ENCODE measurements at regions not wholly inside any gene's neighbourhood (a gene's known extent, or its start where the extent isn't known, plus 50 kb on each side); places are given as distances from the start of the nearest gene placed in this dataset.
"Not testable (repeated sequence)": the region's sequence is repeated elsewhere in the genome, so short reads cannot be mapped to it uniquely, and the experiment has no call there.

- not testable (repeated sequence) for DNase-seq
Measured at GRCh38 chr9:64016246-64016645, 1268.8 kb downstream of the FOXD4L5 start.

- DNase-seq, result no peak
Measured at GRCh38 chr9:64015136-64015535, 1269.9 kb downstream of the FOXD4L5 start.

GRCh38 chr9:64014386-64015091 is 1270.5 kb downstream of the FOXD4L5 start:
- not testable (repeated sequence) for DNase-seq

GRCh38 chr9:64013122-64013521 is 1271.9 kb downstream of the FOXD4L5 start:
- not testable (repeated sequence) for DNase-seq

GRCh38 chr9:64012014-64012413 is 1273.0 kb downstream of the FOXD4L5 start:
- not testable (repeated sequence) for DNase-seq

- not testable (repeated sequence) for DNase-seq
Measured at GRCh38 chr9:63979741-63980140, 1305.3 kb downstream of the FOXD4L5 start.

All from activated CD4-positive, alpha-beta T cell treated with anti-CD3 and anti-CD28 coated beads, Interleukin-2, amount 50 U/mL, for 4 hours (primary cell).